ENCODE measurements at regions not wholly inside any gene's neighbourhood (a gene's known extent, or its start where the extent isn't known, plus 50 kb on each side); places are given as distances from the start of the nearest gene placed in this dataset.
"Not testable (repeated sequence)": the region's sequence is repeated elsewhere in the genome, so short reads cannot be mapped to it uniquely, and the experiment has no call there.

- not testable (repeated sequence) for DNase-seq
Measured at GRCh38 chr17:77562361-77562760, 396.1 kb upstream of the TNRC6C start.

- no peak for DNase-seq
Measured at GRCh38 chr17:77563439-77564102, 394.9 kb upstream of the TNRC6C start.

GRCh38 chr17:77564278-77564920, 394.1 kb upstream of the TNRC6C start:
- no peak for DNase-seq

GRCh38 chr17:77565166-77565565, 393.3 kb upstream of the TNRC6C start:
- no peak for DNase-seq

GRCh38 chr17:77566151-77566550, 392.4 kb upstream of the TNRC6C start:
- no peak for DNase-seq

- no peak for DNase-seq
Measured at GRCh38 chr17:77566566-77567138, 391.9 kb upstream of the TNRC6C start.

GRCh38 chr17:77568540-77568939, 390.0 kb upstream of the TNRC6C start:
- no peak for DNase-seq

GRCh38 chr17:77569846-77570564, 388.5 kb upstream of the TNRC6C start:
- no peak for DNase-seq

GRCh38 chr17:77570565-77570898, 388.0 kb upstream of the TNRC6C start:
- DNase-seq, result no peak

GRCh38 chr17:77571155-77571981, 387.1 kb upstream of the TNRC6C start:
- peak; percentile 8 for DNase-seq

- DNase-seq, result no peak
Measured at GRCh38 chr17:77572065-77572601, 386.4 kb upstream of the TNRC6C start.

- DNase-seq, result no peak
Measured at GRCh38 chr17:77572851-77573250, 385.7 kb upstream of the TNRC6C start.

- DNase-seq, result no peak
Measured at GRCh38 chr17:77577491-77577890, 381.0 kb upstream of the TNRC6C start.

- no peak for DNase-seq
Measured at GRCh38 chr17:77579131-77579530, 379.4 kb upstream of the TNRC6C start.

- DNase-seq, result peak; percentile 11
Measured at GRCh38 chr17:77579682-77580081, 378.8 kb upstream of the TNRC6C start.

GRCh38 chr17:77580531-77581270, 377.8 kb upstream of the TNRC6C start:
- no peak for DNase-seq

GRCh38 chr17:77581480-77581879, 377.0 kb upstream of the TNRC6C start:
- DNase-seq, result no peak

- no peak for DNase-seq
Measured at GRCh38 chr17:77585142-77585860, 373.2 kb upstream of the TNRC6C start.

GRCh38 chr17:77590951-77591735, 367.4 kb upstream of the TNRC6C start:
- no peak for DNase-seq

- DNase-seq, result no peak
Measured at GRCh38 chr17:77592106-77592865, 366.2 kb upstream of the TNRC6C start.
